ENCODE measurements at regions not wholly inside any gene's neighbourhood (a gene's known extent, or its start where the extent isn't known, plus 50 kb on each side); places are given as distances from the start of the nearest gene placed in this dataset.

- no peak for DNase-seq
Observed at GRCh38 chr3:106806964-106807363, 570.3 kb upstream of the CCDC54 start.

- no peak for DNase-seq
Observed at GRCh38 chr3:106809041-106809440, 568.2 kb upstream of the CCDC54 start.

- peak; percentile 28 for DNase-seq
Observed at GRCh38 chr3:106809623-106810299, 567.5 kb upstream of the CCDC54 start.

GRCh38 chr3:106810300-106810875 lies 566.9 kb upstream of the CCDC54 start:
- no peak for DNase-seq

DNA sequence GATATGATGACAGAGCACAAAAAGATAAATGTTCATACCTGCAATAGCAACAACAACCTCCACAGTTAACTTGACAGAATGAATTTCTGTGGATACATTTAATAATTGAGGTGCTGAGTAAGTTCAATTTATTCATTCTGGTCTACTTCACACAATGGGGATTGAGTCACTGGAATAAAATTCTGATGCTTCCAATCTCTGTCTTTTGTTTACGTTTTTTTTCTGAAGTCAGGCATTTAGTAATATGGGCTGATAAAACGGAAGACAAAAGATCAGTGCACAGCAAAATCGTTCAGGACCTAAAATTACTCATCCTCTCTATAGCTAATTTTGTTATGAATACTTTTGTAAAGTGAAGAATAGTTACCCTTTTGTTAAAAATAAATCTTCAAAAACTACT lies 565.9 kb upstream of the CCDC54 start:
- DNase-seq, result no peak

DNA sequence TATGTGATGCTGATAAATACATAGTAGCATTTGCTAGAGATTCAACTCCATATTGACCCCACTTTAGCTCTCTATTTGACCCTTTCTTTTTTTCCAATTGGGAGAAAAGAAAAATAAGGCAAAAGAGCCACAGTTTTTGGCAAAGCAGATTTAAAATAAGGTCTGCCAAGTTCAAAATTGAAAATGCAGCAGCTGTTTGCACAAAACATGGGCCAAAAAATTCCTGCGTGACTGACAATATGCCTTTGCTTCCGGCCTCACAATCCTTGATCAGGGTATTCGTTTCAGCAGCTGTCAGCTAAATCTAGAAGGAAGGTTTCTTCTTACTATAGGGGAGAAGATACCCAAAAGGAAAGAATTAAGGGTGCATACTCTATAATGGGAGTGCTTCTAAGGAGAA lies 563.5 kb upstream of the CCDC54 start:
- DNase-seq, result no peak

DNA sequence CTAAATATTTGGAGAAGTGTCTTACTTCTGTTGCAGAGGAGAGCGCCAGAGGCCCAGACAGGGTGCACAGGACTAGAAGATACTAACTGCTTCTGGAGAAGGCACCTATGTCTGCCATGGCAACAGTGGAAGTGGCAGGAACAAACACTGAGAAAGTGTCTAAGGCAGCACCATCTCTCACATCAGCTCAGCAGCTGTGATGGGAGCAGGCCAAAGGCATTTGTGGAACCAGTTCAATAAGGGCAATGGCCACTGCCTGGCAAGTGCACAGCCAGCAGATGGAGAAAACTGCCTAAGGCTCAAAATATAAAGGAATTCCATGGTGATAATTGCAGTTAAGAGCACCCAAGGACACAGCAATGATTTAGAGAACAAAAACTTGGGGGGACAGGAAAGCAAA lies 563.0 kb upstream of the CCDC54 start:
- peak; percentile 10 for DNase-seq

DNA sequence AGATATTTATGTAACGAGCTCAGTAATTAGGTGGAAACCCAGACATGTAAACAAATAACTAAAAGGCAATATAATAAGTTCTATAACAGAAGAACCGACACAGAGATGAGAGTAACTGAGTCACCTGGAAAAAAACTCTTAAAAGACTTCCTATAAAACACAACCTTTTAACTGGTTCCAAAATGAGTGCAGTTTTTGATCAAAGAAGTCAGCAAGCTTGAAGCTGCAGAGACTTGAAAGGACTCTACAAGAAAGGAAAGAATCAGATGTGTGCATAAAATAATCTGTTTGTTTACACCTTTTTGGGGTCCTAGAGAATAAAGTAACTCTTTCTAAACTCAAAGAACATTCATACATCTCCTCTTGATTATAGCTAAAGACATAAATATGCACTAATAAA lies 560.4 kb upstream of the CCDC54 start:
- no peak for DNase-seq

- no peak for DNase-seq
Observed at GRCh38 chr3:106817706-106818105, 559.5 kb upstream of the CCDC54 start.

DNA sequence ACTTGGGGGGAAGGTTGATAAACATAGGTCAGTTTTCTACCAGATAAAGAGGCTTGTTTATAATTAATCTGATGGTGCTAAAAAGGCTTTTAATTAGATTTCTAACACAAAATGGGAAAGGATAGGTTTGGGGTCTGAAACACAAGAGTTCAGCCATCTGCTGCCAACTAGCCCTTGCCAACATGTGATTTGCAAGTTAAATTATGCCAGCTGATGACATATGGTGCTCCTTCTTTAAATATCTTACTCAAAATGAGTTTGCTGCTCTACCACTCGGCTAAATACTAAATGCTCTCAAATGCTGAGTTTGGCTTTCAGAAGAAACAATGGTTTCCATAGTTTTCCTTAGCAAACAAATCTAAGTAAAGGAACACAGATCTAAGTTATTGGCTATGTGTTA lies 557.8 kb upstream of the CCDC54 start:
- DNase-seq, result no peak

GRCh38 chr3:106820726-106821362 lies 556.4 kb upstream of the CCDC54 start:
- DNase-seq, result no peak

DNA sequence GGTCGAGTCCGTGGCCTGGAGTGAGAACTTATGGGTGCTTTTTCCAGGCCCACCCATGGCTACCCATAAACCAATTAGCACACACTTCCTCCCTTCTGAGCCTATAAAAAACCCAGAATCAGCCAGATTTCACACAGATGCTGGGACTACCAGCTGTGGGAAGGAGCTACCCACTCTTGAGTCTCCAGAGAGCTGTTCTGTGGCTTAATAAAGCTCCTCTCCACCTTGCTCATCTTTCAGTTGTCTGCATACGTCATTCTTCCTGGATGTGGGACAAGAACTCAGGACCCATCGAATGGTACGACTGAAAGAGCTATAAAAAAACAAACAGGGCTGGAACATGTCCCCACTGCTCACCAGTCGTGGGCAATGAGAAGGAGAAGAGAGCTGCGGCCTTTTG lies 555.4 kb upstream of the CCDC54 start:
- no peak for DNase-seq

DNA sequence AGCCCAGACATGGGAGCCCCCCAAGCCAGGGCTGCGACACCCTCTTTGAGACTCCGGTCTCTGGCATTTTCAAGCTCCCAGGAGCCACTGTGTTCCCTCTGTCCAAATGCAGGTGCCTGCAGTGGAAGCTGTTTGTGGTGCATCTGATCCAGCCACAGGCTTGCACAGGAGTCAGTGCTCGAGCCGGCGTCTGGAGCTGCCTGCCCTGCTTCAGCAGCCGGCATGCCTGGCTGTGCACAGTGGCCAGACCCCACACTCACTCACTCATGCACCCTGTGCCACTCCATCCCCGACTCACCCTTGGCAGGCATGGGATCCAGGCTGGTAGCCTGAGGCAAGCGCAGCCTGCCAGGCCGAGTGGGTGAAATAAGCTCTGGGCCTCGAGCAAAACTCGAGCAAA lies 555.0 kb upstream of the CCDC54 start:
- DNase-seq, result no peak

GRCh38 chr3:106823701-106824100 lies 553.5 kb upstream of the CCDC54 start:
- DNase-seq, result no peak

- DNase-seq, result no peak
Observed at GRCh38 chr3:106824856-106825255, 552.4 kb upstream of the CCDC54 start.

DNA sequence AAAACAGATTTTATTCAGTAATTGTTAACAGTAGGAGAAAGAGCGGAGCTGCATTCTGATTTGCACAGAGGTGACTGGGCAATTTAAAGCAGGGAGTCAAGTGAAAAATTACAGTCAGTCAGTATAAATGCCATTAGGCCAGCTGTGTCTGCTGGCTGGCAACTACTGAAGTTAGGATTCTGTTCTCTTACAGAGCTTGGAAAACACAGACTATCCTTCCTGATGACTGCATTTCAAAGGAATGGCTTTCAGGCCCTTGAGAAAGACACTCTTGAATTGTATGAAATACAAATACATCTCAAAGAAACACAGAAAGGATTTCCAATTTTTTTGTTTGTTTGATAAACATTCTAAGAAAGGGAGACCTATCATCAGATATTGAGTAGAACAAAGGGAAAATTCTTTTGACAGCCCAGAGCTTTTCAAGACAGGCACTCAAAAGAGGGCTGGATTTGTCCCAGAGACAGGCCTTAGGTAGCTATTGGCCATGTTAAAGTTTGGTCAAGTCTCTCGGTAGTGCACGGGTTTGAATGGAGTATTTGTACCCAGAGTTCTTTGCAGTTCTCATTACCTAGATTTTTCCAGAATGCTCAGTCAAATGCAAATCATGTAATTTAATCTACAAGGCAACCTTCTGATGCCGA lies 551.2 kb upstream of the CCDC54 start:
- DNase-seq, result no peak

DNA sequence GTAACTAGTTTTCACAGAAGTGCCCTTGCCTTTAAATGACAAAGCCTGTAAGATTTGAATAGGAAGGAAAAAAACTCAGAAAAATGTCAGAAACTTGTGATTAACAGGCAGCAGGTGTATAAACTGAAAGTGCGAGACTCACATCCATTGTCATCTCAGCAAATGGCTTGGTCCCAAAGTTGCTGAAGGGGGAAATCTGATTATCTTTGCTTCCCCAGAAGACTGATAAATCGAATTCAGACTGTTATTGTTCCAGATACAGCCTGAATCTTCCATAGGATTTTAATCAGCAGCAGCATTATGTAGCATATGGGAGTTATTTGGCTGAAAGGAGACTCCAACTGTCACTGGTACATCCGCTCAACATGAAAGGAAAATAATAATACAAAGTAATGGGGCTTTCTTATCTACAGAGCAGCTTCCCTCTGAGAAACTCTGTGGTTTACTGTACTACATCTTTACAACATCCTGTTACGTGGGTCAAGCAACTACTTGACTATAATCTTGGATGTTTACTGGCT lies 550.4 kb upstream of the CCDC54 start:
- DNase-seq, result no peak

DNA sequence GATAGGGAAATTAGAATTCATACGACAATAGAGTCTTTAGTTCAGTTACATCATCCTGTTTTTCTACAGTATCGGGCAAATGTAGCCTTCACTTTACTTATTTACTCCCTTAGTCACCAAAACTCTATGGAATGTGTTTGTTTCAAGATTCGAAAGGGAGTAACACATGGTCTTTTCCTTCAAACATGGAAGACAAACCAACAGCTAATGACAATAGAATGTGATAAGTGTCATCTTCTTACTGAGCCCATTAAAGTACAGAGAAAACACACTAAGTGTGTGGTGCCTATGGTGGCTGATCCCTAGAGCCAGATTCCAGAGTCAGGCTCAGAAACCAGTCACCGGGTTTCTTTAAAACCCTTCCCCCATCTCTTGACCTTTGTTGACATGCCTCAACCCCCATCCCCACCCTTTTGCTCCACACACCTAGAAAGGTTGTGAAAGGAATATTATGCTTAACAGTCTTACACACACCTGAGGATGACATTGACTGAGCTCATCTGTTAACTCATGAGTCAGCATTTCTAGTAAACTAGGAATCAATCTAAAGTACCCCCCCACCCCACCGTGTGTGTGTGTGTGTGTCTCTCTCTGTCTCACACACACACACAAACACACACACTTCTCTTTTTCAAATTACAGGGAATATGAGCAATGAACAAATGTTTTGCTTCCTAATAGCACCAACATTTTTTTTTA lies 549.6 kb upstream of the CCDC54 start:
- DNase-seq, result no peak

DNA sequence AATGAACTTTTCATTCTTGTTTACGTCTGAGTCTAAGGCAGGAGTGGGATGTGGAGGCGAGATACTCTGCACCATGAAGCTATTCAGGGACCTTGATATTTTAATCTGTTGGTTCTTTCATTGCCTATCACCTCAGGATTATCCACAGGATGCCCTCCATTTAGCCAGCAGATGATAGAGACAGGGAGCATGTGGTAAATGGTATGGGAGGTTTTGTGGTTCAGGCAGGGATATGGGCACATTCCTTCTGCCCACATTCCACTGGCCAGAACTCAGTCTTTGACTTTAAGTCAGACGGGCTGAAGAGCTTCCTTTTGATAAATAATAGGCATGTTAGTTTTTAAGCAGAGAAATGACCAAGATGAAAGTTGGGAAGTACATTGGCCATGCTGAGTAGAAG lies 548.0 kb upstream of the CCDC54 start:
- DNase-seq, result no peak

- no peak for DNase-seq
Observed at GRCh38 chr3:106830334-106830733, 546.9 kb upstream of the CCDC54 start.

- DNase-seq, result no peak
Observed at GRCh38 chr3:106836906-106837305, 540.3 kb upstream of the CCDC54 start.

- no peak for DNase-seq
Observed at GRCh38 chr3:106837616-106838015, 539.6 kb upstream of the CCDC54 start.

DNA sequence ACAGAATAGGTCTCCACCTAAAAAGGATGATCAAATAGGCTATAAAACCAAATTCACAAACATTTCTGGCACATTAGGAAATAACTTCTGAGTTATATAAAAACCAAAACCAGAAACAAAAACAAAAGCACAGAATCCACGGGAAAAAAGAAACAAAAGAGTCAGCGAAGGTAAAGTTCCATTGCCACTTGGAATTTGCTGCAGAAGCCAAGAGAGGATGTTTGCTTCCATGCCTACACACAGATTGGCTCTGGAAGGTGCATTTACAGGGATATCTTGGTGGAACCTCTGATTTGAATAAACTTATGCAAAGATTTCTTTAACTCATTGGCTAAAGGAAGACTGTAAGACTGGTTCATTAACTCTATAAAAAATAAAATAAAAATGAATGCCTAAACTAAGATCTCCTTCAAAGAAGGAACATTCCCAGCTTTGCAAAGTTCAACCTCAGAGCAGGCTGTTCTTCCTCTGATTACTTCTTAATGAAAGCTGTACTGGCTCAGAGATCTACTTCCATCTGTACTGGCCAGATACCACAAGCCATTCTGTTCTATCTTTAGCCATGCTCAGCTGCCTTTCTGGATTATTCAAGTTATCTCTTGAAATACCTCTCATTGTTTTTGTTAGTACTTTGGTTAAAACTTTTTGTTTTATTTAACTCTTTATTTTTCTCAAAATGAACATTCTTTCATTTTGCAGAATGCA lies 537.5 kb upstream of the CCDC54 start:
- no peak for DNase-seq

All from NCI-H146 (cell line).